ENCODE measurements at regions not wholly inside any gene's neighbourhood (a gene's known extent, or its start where the extent isn't known, plus 50 kb on each side); places are given as distances from the start of the nearest gene placed in this dataset.
"Not testable (repeated sequence)": the region's sequence is repeated elsewhere in the genome, so short reads cannot be mapped to it uniquely, and the experiment has no call there.

GRCh38 chr3:16012086-16012485 lies 162.4 kb upstream of the GALNT15 start:
- CTCF ChIA-PET, result no interaction called here
- H2AFZ ChIP-seq (ENCODE audit: insufficient read depth, low read depth, low read length, poor library complexity, severe bottlenecking), result no peak overlapping the region
- no peaks in the 10 kb centered on the region for H3K36me3 ChIP-seq (replicated peaks in 1 of 2; ENCODE audit: control extremely low read depth in 1 of 2, control insufficient read depth in 1 of 2, extremely low read depth in 1 of 2, insufficient read depth in 2 of 2, low read length in 1 of 2)
- no peaks in the 10 kb centered on the region for H3K4me1 Mint-ChIP-seq
- H3K4me3 ChIP-seq (ENCODE audit: control extremely low read depth in 1 of 5, extremely low read depth in 1 of 5, insufficient read depth in 1 of 5, low read depth in 2 of 5, low read length in 4 of 5), result no peak overlapping the region
- H4K20me1 ChIP-seq (ENCODE audit: control insufficient read depth, insufficient read depth, low read length, poor library complexity, severe bottlenecking), result no peaks in the 10 kb centered on the region
- TF ChIP-seq EZH2 (IDR thresholded peaks at IDR 0.05; ENCODE audit: borderline replicate concordance, insufficient read depth, low read depth, low read length, poor library complexity, severe bottlenecking) (no peak), CTCF (IDR thresholded peaks at IDR 0.05) (no peak)
- ATAC-seq (ENCODE audit: low read depth), result no peak
- H3K9me3 Mint-ChIP-seq (ENCODE audit: insufficient read depth), result peaks cover 3% of the 10 kb centered on the region
- DNase-seq, result no peak
- no peak overlapping the region for H3K4me3 Mint-ChIP-seq
- H3K4me2 ChIP-seq (replicated peaks; ENCODE audit: low read depth, low read length, poor library complexity, severe bottlenecking), result no peak overlapping the region
- POLR2A ChIA-PET, result no interaction called here
- no peaks in the 10 kb centered on the region for H3K4me1 ChIP-seq (ENCODE audit: control insufficient read depth in 2 of 2, insufficient read depth in 2 of 2, low read length in 2 of 2)
- no peak overlapping the region for H3K27ac Mint-ChIP-seq
- no peak overlapping the region for H3K27ac ChIP-seq (ENCODE audit: low read length in 2 of 2)
- peaks cover 14% of the 10 kb centered on the region for H3K27me3 Mint-ChIP-seq
- intact Hi-C loops (cut with micrococcal nuclease), result no loop called here
- H3K9me3 ChIP-seq (ENCODE audit: control extremely low read depth in 1 of 3, control insufficient read depth in 2 of 3, insufficient read depth in 1 of 3, low read length in 2 of 3), result peaks cover 0 to 4% (median 1%) of the 10 kb centered on the region in 3 donors
- H3K27me3 ChIP-seq (replicated peaks in 1 of 4; ENCODE audit: control extremely low read depth in 1 of 4, control insufficient read depth in 3 of 4, insufficient read depth in 4 of 4, low read length in 3 of 4), result no peaks in the 10 kb centered on the region
- no peak overlapping the region for H3K9ac ChIP-seq (ENCODE audit: low read length)
- H3K79me2 ChIP-seq (ENCODE audit: control insufficient read depth, insufficient read depth, low read length), result no peaks in the 10 kb centered on the region

- Mint-ChIP-seq H3K27ac (no peak overlapping the region), H3K9me3 (ENCODE audit: insufficient read depth) (no peaks in the 10 kb centered on the region), H3K4me3 (no peak overlapping the region), H3K4me1 (no peaks in the 10 kb centered on the region), H3K27me3 (peaks cover 14% of the 10 kb centered on the region)
- Histone ChIP-seq H2AFZ (ENCODE audit: insufficient read depth, low read depth, low read length, poor library complexity, severe bottlenecking) (no peak overlapping the region), H3K9ac (ENCODE audit: low read length) (no peak overlapping the region), H3K4me2 (replicated peaks; ENCODE audit: low read depth, low read length, poor library complexity, severe bottlenecking) (no peak overlapping the region), H3K79me2 (ENCODE audit: control insufficient read depth, insufficient read depth, low read length) (no peaks in the 10 kb centered on the region), H4K20me1 (ENCODE audit: control insufficient read depth, insufficient read depth, low read length, poor library complexity, severe bottlenecking) (no peaks in the 10 kb centered on the region), H3K27ac (ENCODE audit: low read length in 2 of 2) (no peak overlapping the region), H3K4me3 (ENCODE audit: control extremely low read depth in 1 of 5, extremely low read depth in 1 of 5, insufficient read depth in 1 of 5, low read depth in 2 of 5, low read length in 4 of 5) (no peak overlapping the region), H3K36me3 (replicated peaks in 1 of 2; ENCODE audit: control extremely low read depth in 1 of 2, control insufficient read depth in 1 of 2, extremely low read depth in 1 of 2, insufficient read depth in 2 of 2, low read length in 1 of 2) (no peaks in the 10 kb centered on the region), H3K4me1 (ENCODE audit: control insufficient read depth in 2 of 2, insufficient read depth in 2 of 2, low read length in 2 of 2) (no peaks in the 10 kb centered on the region), H3K9me3 (ENCODE audit: control extremely low read depth in 1 of 3, control insufficient read depth in 2 of 3, insufficient read depth in 1 of 3, low read length in 2 of 3) (peaks cover 0 to 4% (median 0%) of the 10 kb centered on the region in 3 donors), H3K27me3 (replicated peaks in 1 of 4; ENCODE audit: control extremely low read depth in 1 of 4, control insufficient read depth in 3 of 4, insufficient read depth in 4 of 4, low read length in 3 of 4) (no peaks in the 10 kb centered on the region)
- no CpG with 5 or more reads among the region's 2 CpGs for WGBS (ENCODE audit: insufficient coverage)
- ATAC-seq (ENCODE audit: low read depth) (no peak), DNase-seq (no peak)
- TF ChIP-seq EZH2 (IDR thresholded peaks at IDR 0.05; ENCODE audit: borderline replicate concordance, insufficient read depth, low read depth, low read length, poor library complexity, severe bottlenecking) (no peak), CTCF (IDR thresholded peaks at IDR 0.05) (no peak)
- CTCF ChIA-PET, result no interaction called here
- POLR2A ChIA-PET, result no interaction called here
- intact Hi-C loops (cut with micrococcal nuclease), result no loop called here
These were observed 160.9 kb upstream of the GALNT15 start for GRCh38 chr3:16013568-16013967.

- H3K9ac ChIP-seq (ENCODE audit: low read length); POLR2A ChIA-PET; H2AFZ ChIP-seq (ENCODE audit: insufficient read depth, low read depth, low read length, poor library complexity, severe bottlenecking); ATAC-seq (ENCODE audit: low read depth); H3K36me3 ChIP-seq (replicated peaks in 1 of 2; ENCODE audit: control extremely low read depth in 1 of 2, control insufficient read depth in 1 of 2, extremely low read depth in 1 of 2, insufficient read depth in 2 of 2, low read length in 1 of 2); intact Hi-C loops (cut with micrococcal nuclease); H4K20me1 ChIP-seq (ENCODE audit: control insufficient read depth, insufficient read depth, low read length, poor library complexity, severe bottlenecking); H3K4me2 ChIP-seq (replicated peaks; ENCODE audit: low read depth, low read length, poor library complexity, severe bottlenecking); H3K27ac ChIP-seq (ENCODE audit: low read length in 2 of 2); DNase-seq; H3K4me3 Mint-ChIP-seq; H3K79me2 ChIP-seq (ENCODE audit: control insufficient read depth, insufficient read depth, low read length); H3K4me1 Mint-ChIP-seq; H3K4me1 ChIP-seq (ENCODE audit: control insufficient read depth in 2 of 2, insufficient read depth in 2 of 2, low read length in 2 of 2); H3K9me3 ChIP-seq (ENCODE audit: control extremely low read depth in 1 of 3, control insufficient read depth in 2 of 3, insufficient read depth in 1 of 3, low read length in 2 of 3); H3K9me3 Mint-ChIP-seq (ENCODE audit: insufficient read depth); H3K27me3 ChIP-seq (replicated peaks in 1 of 4; ENCODE audit: control extremely low read depth in 1 of 4, control insufficient read depth in 3 of 4, insufficient read depth in 4 of 4, low read length in 3 of 4); H3K4me3 ChIP-seq (ENCODE audit: control extremely low read depth in 1 of 5, extremely low read depth in 1 of 5, insufficient read depth in 1 of 5, low read depth in 2 of 5, low read length in 4 of 5); H3K27ac Mint-ChIP-seq; CTCF ChIA-PET: not testable (repeated sequence)
- H3K27me3 Mint-ChIP-seq, result peaks cover 20% of the 10 kb centered on the region
- no CpG with 5 or more reads among the region's 4 CpGs for WGBS (ENCODE audit: insufficient coverage)
These were observed 152.7 kb upstream of the GALNT15 start for GRCh38 chr3:16021801-16022200.
